ENCODE measurements at regions not wholly inside any gene's neighbourhood (a gene's known extent, or its start where the extent isn't known, plus 50 kb on each side); places are given as distances from the start of the nearest gene placed in this dataset.

DNA sequence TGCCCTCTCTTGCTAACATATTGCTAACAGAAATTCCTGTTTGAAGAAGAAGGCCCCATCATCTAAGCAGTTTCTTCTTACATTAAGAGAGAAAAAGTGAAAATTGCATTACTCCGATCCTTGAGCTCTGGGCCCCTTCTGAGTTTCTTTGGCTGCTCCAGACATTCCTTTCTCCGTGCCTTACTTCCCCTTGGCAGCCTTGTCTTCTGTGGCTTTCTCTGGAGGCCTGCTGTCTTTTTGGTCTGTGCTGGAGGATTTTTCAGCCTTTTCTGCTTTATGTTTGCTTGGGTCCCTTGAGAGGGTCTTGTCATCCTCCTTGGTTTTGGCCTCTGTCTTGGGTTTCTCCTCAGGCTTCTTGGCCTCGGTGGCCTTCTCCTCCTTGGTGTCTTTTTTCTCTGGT lies 378.8 kb upstream of the CHD6 start:
- WGBS, 2 donors: 81 to 98% methylated on average over 3 of the region's 3 CpGs
- H3K27me3 ChIP-seq (ENCODE audit: control insufficient read depth in 3 of 3, insufficient read depth in 3 of 3, low read length in 2 of 3): peaks cover 0 to 3% (median 0%) of the 10 kb centered on the region in 3 donors
- H3K4me1 ChIP-seq (ENCODE audit: control insufficient read depth in 5 of 5, insufficient read depth in 5 of 5, low read length in 5 of 5): no peaks in the 10 kb centered on the region
- H3K27ac ChIP-seq (ENCODE audit: low read depth in 1 of 2, low read length in 1 of 2): no peak overlapping the region
- TF ChIP-seq, protein P1, sequence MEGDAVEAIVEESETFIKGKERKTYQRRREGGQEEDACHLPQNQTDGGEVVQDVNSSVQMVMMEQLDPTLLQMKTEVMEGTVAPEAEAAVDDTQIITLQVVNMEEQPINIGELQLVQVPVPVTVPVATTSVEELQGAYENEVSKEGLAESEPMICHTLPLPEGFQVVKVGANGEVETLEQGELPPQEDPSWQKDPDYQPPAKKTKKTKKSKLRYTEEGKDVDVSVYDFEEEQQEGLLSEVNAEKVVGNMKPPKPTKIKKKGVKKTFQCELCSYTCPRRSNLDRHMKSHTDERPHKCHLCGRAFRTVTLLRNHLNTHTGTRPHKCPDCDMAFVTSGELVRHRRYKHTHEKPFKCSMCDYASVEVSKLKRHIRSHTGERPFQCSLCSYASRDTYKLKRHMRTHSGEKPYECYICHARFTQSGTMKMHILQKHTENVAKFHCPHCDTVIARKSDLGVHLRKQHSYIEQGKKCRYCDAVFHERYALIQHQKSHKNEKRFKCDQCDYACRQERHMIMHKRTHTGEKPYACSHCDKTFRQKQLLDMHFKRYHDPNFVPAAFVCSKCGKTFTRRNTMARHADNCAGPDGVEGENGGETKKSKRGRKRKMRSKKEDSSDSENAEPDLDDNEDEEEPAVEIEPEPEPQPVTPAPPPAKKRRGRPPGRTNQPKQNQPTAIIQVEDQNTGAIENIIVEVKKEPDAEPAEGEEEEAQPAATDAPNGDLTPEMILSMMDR (IDR thresholded peaks at IDR 0.05; ENCODE audit: control extremely low read depth, extremely low read depth): no peak
- no peak overlapping the region for H3K4me3 ChIP-seq
- no peak overlapping the region for H3K9ac ChIP-seq (ENCODE audit: insufficient read depth in 1 of 2, low read length in 2 of 2)
- no peaks in the 10 kb centered on the region for H3K36me3 ChIP-seq (ENCODE audit: control insufficient read depth in 4 of 4, insufficient read depth in 4 of 4, low read length in 4 of 4)
- H3K9me3 ChIP-seq (ENCODE audit: control insufficient read depth in 4 of 4, insufficient read depth in 3 of 4, low read length in 3 of 4): peaks cover 0 to 16% (median 0%) of the 10 kb centered on the region in 4 donors
- no peak for DNase-seq
- ATAC-seq (ENCODE audit: insufficient read depth, low FRiP score): no peak

DNA sequence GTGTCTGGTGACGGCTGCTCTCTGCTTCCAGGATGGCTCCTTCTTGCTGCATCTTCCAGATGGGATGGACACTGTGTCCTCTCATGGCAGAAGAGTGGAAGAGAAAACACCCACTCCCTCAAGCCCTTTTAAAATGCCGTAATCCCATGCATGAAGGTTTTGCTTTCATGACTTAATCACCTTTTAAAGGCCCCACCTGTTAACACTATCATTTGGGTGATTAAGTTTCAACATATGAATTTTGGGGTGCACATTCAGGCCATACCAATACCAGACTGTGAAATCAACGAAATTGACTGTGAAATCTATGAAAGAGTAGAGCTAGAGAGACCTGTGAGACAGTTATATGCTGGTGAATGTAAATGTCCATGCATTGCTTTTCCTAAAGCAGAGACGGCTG lies 374.3 kb upstream of the CHD6 start:
- H3K4me1 ChIP-seq (ENCODE audit: control insufficient read depth in 5 of 5, insufficient read depth in 5 of 5, low read length in 5 of 5): no peaks in the 10 kb centered on the region
- TF ChIP-seq, protein P1 (IDR thresholded peaks at IDR 0.05; ENCODE audit: control extremely low read depth, extremely low read depth): no peak
- DNase-seq (no peak), ATAC-seq (ENCODE audit: insufficient read depth, low FRiP score) (no peak)
- H3K9ac ChIP-seq (ENCODE audit: insufficient read depth in 1 of 2, low read length in 2 of 2): no peak overlapping the region
- no peaks in the 10 kb centered on the region for H3K9me3 ChIP-seq (ENCODE audit: control insufficient read depth in 4 of 4, insufficient read depth in 3 of 4, low read length in 3 of 4)
- peaks cover 0 to 3% (median 2%) of the 10 kb centered on the region in 3 donors for H3K27me3 ChIP-seq (ENCODE audit: control insufficient read depth in 3 of 3, insufficient read depth in 3 of 3, low read length in 2 of 3)
- no peaks in the 10 kb centered on the region for H3K36me3 ChIP-seq (ENCODE audit: control insufficient read depth in 4 of 4, insufficient read depth in 4 of 4, low read length in 4 of 4)
- H3K27ac ChIP-seq (ENCODE audit: low read depth in 1 of 2, low read length in 1 of 2): no peak overlapping the region
- 65 to 77% methylated on average over 4 of the region's 4 CpGs for WGBS, 2 donors
- H3K4me3 ChIP-seq: no peak overlapping the region

DNA sequence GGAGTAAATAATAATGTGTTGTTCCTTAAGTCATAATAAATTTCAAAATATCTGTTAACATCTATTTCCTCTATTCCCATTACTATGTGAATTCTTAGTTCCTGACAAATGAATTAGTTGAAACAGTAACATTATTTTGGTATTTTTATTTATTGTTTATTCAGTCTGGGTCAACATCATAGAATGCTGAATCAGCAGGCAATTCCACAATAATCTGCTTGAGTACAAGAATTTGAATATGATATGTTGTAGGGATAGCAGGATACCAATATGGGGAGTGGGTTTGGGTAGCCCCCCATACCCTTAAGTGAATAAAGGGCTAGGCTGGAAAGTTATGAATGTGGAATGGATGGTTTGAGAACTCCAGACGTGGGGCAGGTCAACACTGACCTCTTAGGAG lies 373.2 kb upstream of the CHD6 start:
- H3K9me3 ChIP-seq (ENCODE audit: control insufficient read depth in 4 of 4, insufficient read depth in 3 of 4, low read length in 3 of 4): no peaks in the 10 kb centered on the region
- no peaks in the 10 kb centered on the region for H3K36me3 ChIP-seq (ENCODE audit: control insufficient read depth in 4 of 4, insufficient read depth in 4 of 4, low read length in 4 of 4)
- 44 to 55% methylated on average over 1 of the region's 1 CpG for WGBS, 2 donors
- H3K27ac ChIP-seq (ENCODE audit: low read depth in 1 of 2, low read length in 1 of 2): no peak overlapping the region
- ATAC-seq (ENCODE audit: insufficient read depth, low FRiP score): no peak
- TF ChIP-seq, protein P1 (IDR thresholded peaks at IDR 0.05; ENCODE audit: control extremely low read depth, extremely low read depth): no peak
- H3K9ac ChIP-seq (ENCODE audit: insufficient read depth in 1 of 2, low read length in 2 of 2): no peak overlapping the region
- no peak overlapping the region for H3K4me3 ChIP-seq
- H3K27me3 ChIP-seq (ENCODE audit: control insufficient read depth in 3 of 3, insufficient read depth in 3 of 3, low read length in 2 of 3): peaks cover 0 to 3% (median 2%) of the 10 kb centered on the region in 3 donors
- no peak for DNase-seq
- no peaks in the 10 kb centered on the region for H3K4me1 ChIP-seq (ENCODE audit: control insufficient read depth in 5 of 5, insufficient read depth in 5 of 5, low read length in 5 of 5)

- Histone ChIP-seq H3K4me3 (no peak overlapping the region), H3K36me3 (ENCODE audit: control insufficient read depth in 4 of 4, insufficient read depth in 4 of 4, low read length in 4 of 4) (no peaks in the 10 kb centered on the region), H3K9me3 (ENCODE audit: control insufficient read depth in 4 of 4, insufficient read depth in 3 of 4, low read length in 3 of 4) (peaks cover 0 to 2% (median 0%) of the 10 kb centered on the region in 4 donors), H3K27me3 (ENCODE audit: control insufficient read depth in 3 of 3, insufficient read depth in 3 of 3, low read length in 2 of 3) (peaks cover 0 to 3% (median 2%) of the 10 kb centered on the region in 3 donors), H3K9ac (ENCODE audit: insufficient read depth in 1 of 2, low read length in 2 of 2) (no peak overlapping the region), H3K27ac (ENCODE audit: low read depth in 1 of 2, low read length in 1 of 2) (no peak overlapping the region), H3K4me1 (ENCODE audit: control insufficient read depth in 5 of 5, insufficient read depth in 5 of 5, low read length in 5 of 5) (no peaks in the 10 kb centered on the region)
- 46 to 47% methylated on average over 10 of the region's 10 CpGs for WGBS, 2 donors
- no peak for ATAC-seq (ENCODE audit: insufficient read depth, low FRiP score)
- TF ChIP-seq, protein P1 (IDR thresholded peaks at IDR 0.05; ENCODE audit: control extremely low read depth, extremely low read depth): no peak
- DNase-seq: no peak
Observed at GRCh38 chr20:41989935-41990635, 371.9 kb upstream of the CHD6 start.

All from lung (tissue), 11 donors.